Endothelial cell of hepatic sinusoid (primary cell): ENCODE measurements at regions not wholly inside any gene's neighbourhood (a gene's known extent, or its start where the extent isn't known, plus 50 kb on each side); places are given as distances from the start of the nearest gene placed in this dataset.

ENCODE experiments used
- in situ Hi-C: cut with HindIII; loops from 2 replicates; pipeline ENCODE4 v1.10.0; 2017; ENCODE audit warnings: low sequenced_read_pairs

DNA sequence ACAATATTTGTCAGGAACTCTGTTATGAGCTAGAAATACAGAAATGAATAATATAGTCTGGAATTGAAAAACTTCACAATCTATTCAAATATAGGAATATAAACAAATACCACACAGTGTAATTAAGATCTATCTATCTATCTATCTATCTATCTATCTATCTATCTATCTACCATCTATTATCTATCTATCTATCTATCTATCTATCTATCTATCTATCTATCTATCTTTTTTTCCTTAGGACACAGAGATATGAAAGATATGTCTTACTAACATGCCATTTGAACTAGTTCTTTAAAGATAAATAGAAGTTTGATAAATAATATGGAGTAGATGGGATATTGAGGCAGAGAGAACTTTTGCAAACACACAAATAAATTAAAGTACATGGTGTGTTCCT, 357.8 kb downstream of the PARP8 start:
- in situ Hi-C loops, result no loop called here

DNA sequence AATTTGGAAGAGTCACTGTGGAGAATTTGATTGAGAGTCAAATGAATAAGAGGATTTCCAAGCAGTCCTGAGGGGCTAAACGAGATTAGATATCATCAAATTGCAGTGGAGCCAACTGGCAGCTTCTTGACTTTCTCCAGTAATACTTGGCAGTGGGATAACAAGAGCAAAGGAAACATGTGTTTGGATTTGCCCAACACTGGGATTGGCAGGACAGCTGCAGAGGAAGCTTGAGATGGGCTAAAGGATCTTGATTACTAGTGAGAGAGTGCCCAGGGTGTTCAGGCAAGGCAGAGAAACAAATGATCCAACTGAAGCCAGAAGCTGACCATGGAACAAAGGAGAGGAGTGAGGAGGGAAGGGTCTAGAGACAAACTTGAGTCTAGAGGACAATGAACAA, 356.0 kb upstream of the ISL1 start:
- in situ Hi-C loops, result no loop called here

DNA sequence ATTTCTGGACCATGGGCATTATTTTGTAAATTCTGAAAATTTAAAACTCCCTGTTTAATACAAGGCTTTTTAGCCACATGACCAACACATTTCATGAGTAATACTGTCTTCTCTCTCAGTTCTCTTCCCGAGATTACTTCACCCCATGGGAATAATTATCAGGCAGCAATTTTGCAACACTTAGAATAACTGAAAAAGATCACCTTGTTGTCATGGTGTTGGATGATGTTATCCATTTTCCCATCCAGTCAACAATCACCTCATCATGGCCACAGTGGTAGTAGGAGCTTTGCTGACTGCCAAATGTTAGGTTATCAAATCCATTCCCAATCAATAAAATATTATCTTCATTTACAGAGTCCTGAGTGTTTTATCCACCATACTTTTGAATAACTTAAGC, 354.9 kb upstream of the ISL1 start:
- in situ Hi-C loops, result no loop called here

DNA sequence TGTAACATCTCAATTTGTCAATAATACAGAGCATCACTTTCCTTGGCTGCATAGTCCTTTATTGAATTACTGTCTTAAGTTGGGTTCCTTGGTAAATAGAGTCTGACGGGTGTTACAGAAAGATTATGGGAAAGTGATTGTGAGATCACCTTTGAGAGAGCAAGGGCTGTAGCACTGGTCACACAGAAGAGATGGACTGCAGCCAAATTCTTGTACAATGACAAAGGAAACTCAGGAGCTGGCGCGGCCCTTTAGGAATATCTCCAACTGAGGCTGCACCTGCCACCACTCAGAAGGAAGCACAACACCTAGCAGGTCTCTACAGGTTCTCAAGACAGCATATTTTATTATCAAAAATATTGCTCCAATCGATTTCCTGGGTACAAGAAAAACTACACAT, 350.0 kb upstream of the ISL1 start:
- in situ Hi-C loops, result no loop called here

DNA sequence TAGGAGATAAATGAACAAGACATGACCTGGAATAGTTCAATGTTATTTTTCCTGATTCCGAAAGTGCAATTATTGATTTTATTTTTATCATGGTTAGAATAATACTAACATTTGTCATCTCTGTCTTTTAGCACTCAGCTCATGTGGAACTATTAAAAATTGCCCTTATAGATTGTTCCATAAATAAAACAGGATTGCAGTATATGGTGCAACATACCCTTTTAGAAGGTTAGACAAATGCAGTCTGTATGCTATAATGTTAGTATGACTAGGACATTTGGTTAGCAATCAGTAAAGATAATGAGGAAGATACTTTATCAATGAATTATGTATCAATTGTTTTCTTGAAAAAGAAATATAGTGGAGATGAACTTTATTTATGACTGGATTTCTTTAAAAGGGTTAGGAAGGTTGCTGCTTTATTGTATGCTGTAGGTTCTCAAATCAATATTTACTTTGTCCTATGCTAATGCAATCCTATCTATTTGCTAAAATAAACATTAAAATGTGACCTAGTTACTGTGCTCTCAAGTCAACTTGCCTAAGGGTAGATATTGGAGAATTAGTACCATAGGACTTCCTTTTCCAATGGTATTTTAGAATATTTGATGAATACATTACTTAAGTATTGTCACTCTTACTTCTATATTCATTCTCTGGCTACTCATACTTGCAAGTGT, 348.9 kb upstream of the ISL1 start:
- in situ Hi-C loops, result no loop called here

DNA sequence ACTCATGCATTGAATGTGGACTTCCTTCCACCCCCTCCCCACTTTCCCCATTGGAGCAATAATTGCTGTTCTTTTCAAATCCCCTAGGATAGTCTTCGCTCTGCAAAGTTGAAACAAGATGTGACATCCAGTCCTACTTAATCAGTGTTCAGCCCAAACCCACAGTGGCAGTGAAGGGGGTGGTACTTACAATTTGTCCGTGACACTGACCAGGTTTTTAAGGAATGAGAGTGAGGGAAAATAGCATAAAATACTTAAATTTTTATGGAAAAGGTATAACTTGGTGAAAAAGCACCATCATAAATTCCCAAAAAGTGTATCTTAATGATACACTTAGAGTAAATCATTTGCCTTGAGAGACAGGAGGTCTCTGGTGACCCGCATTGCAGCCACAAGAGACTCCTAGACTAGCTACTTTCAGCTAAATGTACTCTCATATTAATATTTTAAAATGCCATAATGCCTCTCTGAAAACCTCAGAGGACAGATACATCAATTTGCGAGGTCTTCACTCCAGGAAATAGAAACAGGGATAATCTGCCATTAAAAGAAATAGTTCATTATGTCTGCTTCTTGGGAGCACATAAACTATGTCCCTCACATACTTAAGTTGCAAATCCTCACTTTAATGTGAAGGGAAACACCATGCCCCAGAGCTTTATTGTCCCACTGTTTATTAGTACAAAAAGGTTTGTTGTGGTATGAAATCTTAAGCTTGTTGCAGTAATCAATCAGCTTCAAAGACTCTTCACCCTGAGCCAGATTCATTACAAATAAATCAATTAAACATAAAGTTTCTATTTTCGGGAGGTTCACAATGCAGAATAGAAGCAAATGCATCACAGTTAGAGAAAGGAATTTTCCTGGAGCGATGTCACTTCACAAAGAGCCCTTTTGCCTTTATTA, 343.6 kb upstream of the ISL1 start:
- in situ Hi-C loops, result no loop called here

DNA sequence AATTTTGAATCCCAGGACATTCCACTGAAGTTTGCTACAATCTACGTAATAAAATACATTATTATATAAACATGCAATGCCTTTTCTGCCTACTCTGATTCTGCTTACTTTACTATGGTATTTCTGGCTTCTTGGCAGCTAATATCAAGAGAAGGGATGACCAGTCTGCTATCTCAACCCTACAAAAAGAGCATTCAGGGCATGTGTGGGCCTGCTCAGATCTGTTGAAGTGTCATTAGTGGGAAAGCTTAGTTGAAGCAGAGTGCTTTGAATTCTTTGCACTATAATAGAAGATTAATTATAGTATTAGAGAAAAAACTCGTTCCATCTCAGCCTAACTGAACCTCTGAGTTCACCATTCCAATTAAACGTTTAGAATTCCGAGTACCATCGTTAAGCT, 339.5 kb upstream of the ISL1 start:
- in situ Hi-C loops, result no loop called here

DNA sequence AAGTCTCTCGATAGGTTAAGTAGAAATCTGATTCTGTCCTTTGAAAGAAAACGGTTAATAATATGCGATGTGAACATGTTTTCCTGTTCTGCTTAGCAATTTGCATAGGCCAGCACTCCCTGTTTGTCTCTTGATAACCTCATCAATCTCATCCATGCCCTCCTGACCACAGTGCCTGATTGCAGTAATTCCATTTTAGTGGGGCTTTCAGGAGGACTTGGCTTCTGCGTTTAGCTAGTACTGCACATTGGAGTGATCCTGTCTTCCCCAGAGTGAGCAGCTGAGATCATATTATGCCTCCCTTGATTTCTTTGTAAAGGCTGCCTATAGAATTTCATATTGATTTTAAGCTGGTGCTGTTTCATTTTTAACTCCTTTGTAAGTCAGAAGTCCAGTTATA, 335.9 kb upstream of the ISL1 start:
- in situ Hi-C loops, result no loop called here

DNA sequence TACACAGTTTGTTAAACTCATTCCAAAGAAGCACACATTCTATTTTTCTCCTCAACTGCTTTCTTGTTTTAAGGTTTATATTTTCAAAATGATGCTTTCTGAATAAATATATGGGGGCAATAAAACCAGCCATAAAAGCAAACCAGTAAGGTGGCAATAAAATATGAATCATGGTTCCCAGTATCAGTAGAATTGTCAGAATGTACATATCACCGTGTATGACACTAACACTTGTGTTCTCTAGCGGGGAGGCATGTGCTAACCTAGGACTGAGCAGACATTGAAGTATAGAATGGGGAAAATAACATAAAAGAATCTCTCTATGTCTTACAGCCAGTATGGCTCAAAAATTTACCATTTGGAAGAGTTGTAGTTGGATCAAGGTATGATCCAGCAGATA, 329.9 kb upstream of the ISL1 start:
- in situ Hi-C loops, result no loop called here

DNA sequence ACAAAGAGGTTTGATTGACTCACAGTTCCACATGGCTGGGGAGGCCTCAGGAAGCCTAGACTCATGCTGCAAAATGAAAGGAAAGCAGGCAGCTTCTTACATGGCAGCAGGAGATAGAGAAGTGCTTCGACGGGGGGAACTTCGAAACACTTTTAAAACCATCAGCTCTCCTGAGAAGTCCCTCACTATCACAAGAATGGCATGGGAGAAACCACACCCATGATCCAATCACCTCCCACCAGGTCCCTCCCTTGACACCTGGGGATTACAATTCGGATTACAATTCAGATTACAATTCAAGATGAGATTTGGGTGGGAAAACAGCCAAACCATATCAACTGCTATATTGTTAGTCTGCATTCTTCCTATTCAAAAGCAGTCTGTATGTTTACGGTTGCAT, 322.3 kb upstream of the ISL1 start:
- in situ Hi-C loops, result no loop called here

DNA sequence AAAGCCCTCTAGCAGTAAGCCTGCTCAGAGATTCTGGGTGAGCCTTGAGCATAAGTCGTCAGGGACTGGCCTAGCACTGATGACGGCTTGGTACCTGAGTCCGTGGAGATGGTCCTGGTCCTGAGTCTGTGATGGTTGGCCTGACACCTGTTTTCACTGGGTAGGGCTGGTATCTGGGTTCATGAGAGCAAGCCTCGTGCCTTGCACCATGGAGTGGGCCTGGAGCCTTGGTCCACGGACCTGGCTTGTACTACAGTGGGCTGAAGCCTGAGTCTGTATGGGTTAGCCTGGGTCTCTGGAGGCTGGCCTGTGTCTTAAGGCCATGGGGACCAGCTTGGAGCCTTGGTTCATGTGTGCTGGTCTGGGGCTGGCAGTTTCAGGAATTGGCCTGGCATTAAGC, 310.3 kb upstream of the ISL1 start:
- in situ Hi-C loops, result no loop called here

DNA sequence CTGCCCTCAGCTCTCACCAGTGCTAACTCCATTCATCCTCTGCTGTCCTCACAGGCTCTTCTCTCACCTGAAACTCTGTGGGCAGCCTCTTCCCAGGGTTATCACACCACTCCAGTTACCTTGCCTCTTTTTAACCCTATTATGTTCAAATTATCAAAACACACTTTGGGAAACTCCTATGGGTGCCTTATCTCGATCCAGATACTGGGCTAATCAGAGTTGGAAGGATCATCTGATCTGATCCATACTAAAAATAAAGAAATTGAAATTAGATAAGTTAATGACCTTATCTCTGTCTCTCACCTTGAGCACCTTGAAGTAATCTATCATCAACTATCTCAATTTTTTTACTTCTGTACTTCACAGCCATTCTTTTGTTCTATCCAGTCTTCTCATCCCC, 300.5 kb upstream of the ISL1 start:
- in situ Hi-C loops, result no loop called here

DNA sequence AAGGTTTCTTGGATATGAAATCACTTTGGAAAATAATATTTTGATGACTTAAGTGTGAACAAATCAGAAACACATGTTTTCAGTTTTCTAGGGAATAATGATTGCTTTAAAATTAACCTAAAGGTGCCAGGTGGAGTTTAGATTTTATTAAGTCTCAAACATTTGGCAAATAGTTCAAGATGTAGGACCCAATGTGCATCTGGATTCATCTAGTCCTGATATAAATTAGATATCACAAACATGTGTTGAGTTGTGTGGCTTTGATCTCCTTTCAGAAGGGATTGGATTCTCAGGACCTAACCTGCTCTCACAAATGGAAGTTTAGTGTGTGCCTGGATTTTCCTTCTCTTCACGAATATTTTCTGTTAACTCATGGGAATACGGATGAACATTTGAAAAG, 291.4 kb upstream of the ISL1 start:
- in situ Hi-C loops, result no loop called here

DNA sequence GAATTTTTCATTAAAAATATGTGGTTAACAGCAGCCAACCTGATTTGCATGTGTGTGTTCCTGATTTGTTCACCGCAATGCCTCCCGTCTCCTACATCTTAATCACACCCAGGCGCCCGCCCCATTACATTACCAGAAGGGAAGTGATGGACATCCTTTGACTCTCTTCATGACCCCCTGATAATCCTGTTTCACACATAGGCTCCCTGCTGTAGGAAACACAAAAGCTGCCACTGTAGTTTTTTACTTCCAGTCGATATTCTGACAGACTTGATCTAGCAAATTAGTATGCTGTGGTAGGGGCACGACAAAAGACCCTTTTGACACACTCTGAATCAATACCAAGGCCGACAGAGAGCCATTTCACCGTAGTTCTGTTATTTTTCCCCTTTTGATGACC, 287.8 kb upstream of the ISL1 start:
- in situ Hi-C loops, result no loop called here

DNA sequence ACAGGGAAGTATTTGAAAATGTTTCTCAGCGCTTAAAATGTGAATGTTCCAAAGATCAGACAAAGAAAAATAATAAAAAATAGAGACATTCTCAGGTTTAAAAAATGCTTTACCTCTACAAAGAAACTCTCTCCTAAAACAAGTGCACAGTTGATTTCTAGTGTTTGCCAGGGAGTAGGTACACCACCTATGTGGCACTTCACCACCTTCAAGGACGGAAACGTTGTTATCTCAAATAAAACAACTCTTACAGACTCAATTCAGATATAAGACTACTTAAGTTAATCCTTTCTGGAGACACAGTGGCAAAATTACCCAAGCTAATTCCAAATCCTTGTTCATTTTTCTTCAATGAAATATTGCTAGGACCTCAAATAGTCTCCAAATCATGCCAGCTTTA, 286.4 kb upstream of the ISL1 start:
- in situ Hi-C loops, result no loop called here

DNA sequence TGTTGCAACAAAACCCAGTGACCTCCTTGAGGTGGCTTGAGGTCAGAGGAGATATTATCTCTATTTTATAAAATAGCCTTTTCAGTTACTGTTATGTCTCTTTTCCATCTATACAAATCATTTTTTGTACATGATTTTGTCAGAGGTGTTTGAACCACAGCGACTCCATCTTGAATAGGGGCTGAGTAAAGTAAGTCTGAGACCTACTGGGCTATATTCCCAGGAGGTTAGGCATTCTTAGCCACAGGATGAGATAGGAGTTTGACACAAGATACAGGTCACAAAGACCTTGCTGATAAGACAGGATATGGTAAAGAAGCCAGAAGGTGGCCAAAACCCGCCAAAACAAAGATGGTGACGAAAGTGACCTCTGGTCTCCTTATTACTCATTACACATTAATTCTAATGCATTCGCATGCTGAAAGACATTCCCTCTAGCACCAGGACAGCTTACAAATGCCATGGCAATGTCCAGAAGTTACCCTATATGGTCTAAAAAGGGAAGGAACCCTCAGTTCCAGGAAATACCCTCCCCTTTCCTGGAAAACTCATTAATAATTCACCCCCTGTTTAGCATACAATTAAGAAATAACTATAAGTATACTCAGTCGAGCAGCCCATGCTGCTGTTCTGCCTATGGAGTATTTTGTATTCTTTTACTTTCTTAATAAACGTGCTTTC, 283.9 kb upstream of the ISL1 start:
- in situ Hi-C loops, result no loop called here

DNA sequence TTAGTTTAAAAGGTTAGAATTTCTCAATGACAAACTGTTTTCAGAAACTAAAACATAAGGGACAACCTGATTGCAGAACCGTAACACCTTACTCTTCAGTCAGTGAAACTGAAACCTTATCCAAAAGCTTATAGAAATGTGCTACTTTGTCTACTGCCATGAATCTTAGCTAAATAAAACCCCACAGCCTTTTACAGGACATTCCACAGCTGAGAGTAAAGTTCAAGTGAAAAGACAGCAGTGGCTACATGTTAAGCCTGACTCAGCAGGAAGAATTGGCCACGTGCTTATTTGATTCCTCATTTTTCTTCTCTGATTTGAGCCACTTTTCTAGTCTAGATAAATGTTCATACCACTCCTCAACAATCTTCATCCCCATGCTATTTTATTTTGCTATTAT, 278.7 kb upstream of the ISL1 start:
- in situ Hi-C loops, result no loop called here

DNA sequence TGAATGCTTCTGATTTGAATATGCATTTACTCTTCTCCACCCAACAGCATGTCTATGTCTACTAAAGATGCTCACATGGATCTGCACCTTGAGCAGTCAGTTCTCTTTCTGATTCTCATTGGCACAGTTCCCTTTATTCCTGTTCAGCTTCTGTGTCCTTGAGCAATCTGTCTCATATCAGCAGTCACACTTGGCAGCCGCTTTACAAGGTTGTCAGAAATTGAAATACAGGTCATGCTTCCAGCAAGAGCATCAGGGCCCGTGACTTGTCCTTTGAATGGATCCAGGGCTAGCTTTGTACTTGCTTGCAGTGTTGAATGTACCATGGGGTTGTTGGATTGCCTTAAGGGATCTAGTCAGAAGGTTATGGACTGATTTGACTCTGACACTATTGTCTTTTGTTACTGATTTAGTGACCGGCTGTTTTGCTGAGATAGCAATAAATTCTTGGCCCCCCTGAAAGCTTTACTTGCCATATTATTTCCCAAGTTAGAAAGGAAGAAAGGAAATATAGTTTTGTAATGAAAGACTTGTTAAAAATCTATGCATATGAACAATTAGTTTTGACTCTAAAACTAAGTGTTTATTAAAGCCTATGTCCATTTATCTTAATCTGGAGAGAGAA, 273.4 kb upstream of the ISL1 start:
- in situ Hi-C loops, result no loop called here

DNA sequence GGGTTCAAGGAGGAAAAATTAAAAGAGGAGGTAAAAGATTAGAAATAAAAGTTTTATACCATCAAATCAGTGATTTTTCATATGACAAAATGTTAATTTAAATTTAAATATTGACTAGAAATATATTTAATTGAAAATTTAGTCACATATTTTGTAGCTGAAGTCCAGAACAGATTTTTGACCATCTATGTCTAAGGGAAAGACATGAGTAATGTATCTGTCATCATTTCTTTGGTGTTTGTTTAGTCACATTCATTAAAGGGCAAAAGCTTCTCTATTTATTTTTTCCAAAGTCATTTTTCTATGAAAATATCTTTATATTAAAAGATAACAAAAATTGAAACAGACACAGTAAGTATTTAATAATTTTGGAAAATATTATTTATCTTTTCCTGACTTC, 252.0 kb upstream of the ISL1 start:
- in situ Hi-C loops, result no loop called here

DNA sequence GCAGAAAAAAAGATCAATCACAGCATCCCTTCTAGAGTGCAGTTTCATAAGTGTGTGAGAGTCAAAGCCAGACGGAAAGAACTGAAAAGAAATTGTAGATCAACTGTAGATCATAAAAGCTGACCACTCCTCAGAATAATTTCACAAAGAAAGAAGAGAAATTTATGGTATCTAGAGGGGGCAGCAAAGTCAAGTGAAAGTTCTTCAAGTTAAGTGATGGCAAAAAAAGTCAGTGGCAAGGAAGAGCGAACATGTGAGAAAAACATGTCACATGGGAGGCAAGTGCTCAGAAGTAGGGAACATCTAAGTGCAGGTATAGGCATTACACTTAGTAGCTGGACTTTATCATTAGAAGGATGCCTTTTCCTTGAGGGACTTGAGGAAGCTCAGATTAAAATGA, 245.1 kb upstream of the ISL1 start:
- in situ Hi-C loops, result no loop called here

DNA sequence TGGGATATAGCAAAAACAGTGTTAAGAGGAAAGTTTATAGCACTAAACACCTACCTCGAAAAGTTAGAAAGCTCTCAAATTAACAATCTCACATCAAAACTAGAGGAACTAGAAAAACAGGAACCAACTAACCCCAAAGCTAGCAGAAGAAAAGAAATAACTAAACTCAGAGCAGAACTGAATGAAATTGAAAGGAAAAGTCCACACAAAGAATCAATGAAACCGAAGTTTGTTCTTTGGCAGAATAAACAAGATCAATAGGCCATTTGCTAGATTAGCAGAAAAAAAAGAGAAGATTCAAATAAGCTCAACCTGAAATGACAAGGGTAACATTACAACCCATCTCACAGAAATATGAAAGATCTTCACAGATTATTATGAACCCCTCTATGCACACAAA, 234.8 kb upstream of the ISL1 start:
- in situ Hi-C loops, result no loop called here

DNA sequence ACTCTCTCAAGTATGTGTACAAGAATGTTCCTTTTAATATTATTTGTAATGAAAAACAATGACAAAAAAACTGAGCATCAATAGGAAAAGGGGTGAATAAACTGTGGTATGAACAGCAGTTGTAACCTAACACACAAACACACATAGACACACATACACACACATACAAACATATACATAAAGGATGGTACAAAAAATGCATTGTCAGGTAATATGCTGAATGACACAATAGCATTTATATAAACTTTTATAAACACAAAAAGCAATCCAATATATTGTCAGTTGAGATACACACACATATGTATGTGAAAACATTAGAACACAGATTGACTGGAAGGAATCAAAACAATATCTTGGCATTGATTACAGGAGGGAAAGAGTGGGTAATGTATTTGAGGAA, 227.0 kb upstream of the ISL1 start:
- in situ Hi-C loops, result no loop called here
